ENCODE measurements at regions not wholly inside any gene's neighbourhood (a gene's known extent, or its start where the extent isn't known, plus 50 kb on each side); places are given as distances from the start of the nearest gene placed in this dataset.

DNA sequence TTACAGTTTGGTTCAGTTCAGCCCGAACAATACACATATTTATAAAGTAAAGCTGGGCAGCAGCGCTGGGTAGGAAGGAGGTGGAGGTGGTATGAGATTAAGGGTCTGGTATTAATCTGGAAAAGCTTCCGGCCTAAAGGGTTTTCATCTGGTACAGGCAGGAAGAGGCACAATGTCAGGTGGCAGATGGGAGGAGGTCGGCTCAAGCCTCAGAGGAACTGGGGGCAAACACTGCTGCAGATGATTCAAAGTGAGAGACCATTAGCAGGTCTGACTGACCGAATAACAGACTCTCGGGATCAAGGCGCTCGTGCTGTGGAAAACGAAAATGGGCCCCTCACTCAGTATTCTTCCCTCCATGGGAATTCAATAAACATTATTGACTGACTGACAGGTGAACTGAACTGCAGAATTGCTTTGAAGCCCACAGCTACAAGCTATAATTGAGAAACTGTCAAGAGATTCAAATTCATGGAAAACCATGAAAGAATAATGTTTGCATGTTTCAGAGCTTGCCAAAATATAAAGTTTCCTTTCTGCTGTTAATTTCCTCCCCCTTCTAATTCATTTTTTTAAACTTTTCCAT, 75.3 kb downstream of the TMEM167A start:
- no peak for DNase-seq (ENCODE audit: low read depth, low spot score)

GRCh38 chr5:83000922-83001321, 76.3 kb downstream of the TMEM167A start:
- no CpG with 5 or more reads among the region's 1 CpG for WGBS (ENCODE audit: insufficient coverage, insufficient read length)
- no peak overlapping the region for H3K4me3 ChIP-seq (ENCODE audit: low read length)
- no peaks in the 10 kb centered on the region for H3K36me3 ChIP-seq (ENCODE audit: control insufficient read depth, insufficient read depth, low read length)
- H3K9me3 ChIP-seq (ENCODE audit: control insufficient read depth, insufficient read depth, low read length), result no peaks in the 10 kb centered on the region
- no peak for DNase-seq (ENCODE audit: low read depth, low spot score)
- H3K4me1 ChIP-seq (ENCODE audit: control insufficient read depth, insufficient read depth, low read length), result peaks cover 4% of the 10 kb centered on the region; the same call in 1 of the 2 replicates
- H3K27me3 ChIP-seq (ENCODE audit: control insufficient read depth, insufficient read depth, low read length), result no peaks in the 10 kb centered on the region
- no peak overlapping the region for H3K27ac ChIP-seq (ENCODE audit: low read length)

More for the DNA sequence above, 75.3 kb downstream of the TMEM167A start:
- Histone ChIP-seq H3K27me3 (ENCODE audit: control insufficient read depth, insufficient read depth, low read length) (no peaks in the 10 kb centered on the region), H3K27ac (ENCODE audit: low read length) (no peak overlapping the region), H3K36me3 (ENCODE audit: control insufficient read depth, insufficient read depth, low read length) (no peaks in the 10 kb centered on the region), H3K9me3 (ENCODE audit: control insufficient read depth, insufficient read depth, low read length) (no peaks in the 10 kb centered on the region), H3K4me1 (ENCODE audit: control insufficient read depth, insufficient read depth, low read length) (peaks cover 4% of the 10 kb centered on the region; the same call in 1 of the 2 replicates), H3K4me3 (ENCODE audit: low read length) (no peak overlapping the region)
- no CpG with 5 or more reads among the region's 9 CpGs for WGBS (ENCODE audit: insufficient coverage, insufficient read length)

DNA sequence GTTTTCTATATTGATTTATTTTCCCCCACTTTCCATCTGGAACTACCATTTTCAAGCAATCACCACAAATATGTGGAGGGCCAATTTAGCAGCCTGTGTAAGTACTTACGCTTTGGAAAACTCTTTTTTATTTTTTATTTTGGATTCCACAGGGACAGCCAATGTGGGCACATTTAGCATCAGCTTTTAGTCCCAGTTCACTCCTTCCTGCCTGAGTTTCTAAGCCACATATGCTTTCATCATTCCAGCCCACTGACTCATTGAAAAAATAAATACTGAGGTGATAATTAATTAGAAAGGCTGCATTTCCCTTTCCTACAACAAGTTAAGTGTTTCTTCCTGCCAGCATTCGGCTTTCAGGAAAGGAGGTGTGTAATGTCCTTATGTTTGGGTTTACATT, 76.8 kb downstream of the TMEM167A start:
- Histone ChIP-seq H3K27me3 (ENCODE audit: control insufficient read depth, insufficient read depth, low read length) (no peaks in the 10 kb centered on the region), H3K4me3 (ENCODE audit: low read length) (no peak overlapping the region), H3K27ac (ENCODE audit: low read length) (no peak overlapping the region), H3K36me3 (ENCODE audit: control insufficient read depth, insufficient read depth, low read length) (no peaks in the 10 kb centered on the region), H3K9me3 (ENCODE audit: control insufficient read depth, insufficient read depth, low read length) (no peaks in the 10 kb centered on the region), H3K4me1 (ENCODE audit: control insufficient read depth, insufficient read depth, low read length) (peaks cover 4% of the 10 kb centered on the region; the same call in 1 of the 2 replicates)
- no CpG with 5 or more reads among the region's 2 CpGs for WGBS (ENCODE audit: insufficient coverage, insufficient read length)
- no peak for DNase-seq (ENCODE audit: low read depth, low spot score)

DNA sequence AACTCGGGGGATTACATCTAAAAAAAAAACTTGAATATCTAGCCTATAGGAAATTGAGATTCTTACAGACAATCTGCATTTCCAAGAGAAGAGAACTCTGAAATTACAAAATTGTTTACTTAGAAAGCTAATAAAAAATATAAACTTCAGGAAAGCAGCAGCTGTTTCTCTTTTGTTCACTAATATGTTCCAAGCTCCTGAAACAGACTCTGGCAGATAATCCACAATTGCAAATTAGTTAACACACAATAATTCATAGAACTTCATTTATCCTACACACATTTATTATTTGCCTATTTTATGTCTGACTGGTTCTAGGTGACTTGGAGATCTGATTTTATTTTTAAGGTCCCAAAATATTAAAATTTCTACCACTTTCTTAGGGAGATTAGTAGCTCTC, 83.8 kb downstream of the TMEM167A start:
- no peak for DNase-seq (ENCODE audit: low read depth, low spot score)
- Histone ChIP-seq H3K9me3 (ENCODE audit: control insufficient read depth, insufficient read depth, low read length) (no peaks in the 10 kb centered on the region), H3K27me3 (ENCODE audit: control insufficient read depth, insufficient read depth, low read length) (no peaks in the 10 kb centered on the region), H3K4me1 (ENCODE audit: control insufficient read depth, insufficient read depth, low read length) (no peaks in the 10 kb centered on the region), H3K4me3 (ENCODE audit: low read length) (no peak overlapping the region), H3K27ac (ENCODE audit: low read length) (no peak overlapping the region), H3K36me3 (ENCODE audit: control insufficient read depth, insufficient read depth, low read length) (no peaks in the 10 kb centered on the region)
- WGBS (ENCODE audit: insufficient coverage, insufficient read length), result no CpG with 5 or more reads among the region's 1 CpG

DNA sequence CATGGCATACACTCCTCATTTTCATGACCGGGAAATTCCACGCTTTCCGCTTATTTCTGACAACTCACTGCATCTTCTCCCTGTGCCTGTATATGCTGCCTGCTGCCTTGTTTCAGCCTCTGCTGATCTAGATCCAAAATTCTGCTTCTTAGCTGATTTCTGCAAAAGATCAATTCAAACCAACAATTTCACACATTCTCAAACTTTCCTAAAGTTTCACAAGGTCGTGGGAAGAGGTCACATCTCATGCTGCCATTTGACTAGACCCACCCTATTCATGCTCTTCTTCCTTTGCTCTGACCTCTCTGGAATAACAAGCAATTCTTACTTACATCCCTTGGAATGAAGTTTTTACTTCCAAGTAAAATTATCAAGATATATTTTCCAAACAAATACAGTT, 84.5 kb downstream of the TMEM167A start:
- Histone ChIP-seq H3K36me3 (ENCODE audit: control insufficient read depth, insufficient read depth, low read length) (no peaks in the 10 kb centered on the region), H3K4me1 (ENCODE audit: control insufficient read depth, insufficient read depth, low read length) (no peaks in the 10 kb centered on the region), H3K27ac (ENCODE audit: low read length) (no peak overlapping the region), H3K9me3 (ENCODE audit: control insufficient read depth, insufficient read depth, low read length) (no peaks in the 10 kb centered on the region), H3K4me3 (ENCODE audit: low read length) (no peak overlapping the region), H3K27me3 (ENCODE audit: control insufficient read depth, insufficient read depth, low read length) (no peaks in the 10 kb centered on the region)
- no peak for DNase-seq (ENCODE audit: low read depth, low spot score)
- WGBS (ENCODE audit: insufficient coverage, insufficient read length), result no CpG with 5 or more reads among the region's 4 CpGs

GRCh38 chr5:82991678-82992323, 85.4 kb downstream of the TMEM167A start:
- Histone ChIP-seq H3K27ac (ENCODE audit: low read length) (no peak overlapping the region), H3K9me3 (ENCODE audit: control insufficient read depth, insufficient read depth, low read length) (no peaks in the 10 kb centered on the region), H3K4me3 (ENCODE audit: low read length) (no peak overlapping the region), H3K27me3 (ENCODE audit: control insufficient read depth, insufficient read depth, low read length) (no peaks in the 10 kb centered on the region), H3K36me3 (ENCODE audit: control insufficient read depth, insufficient read depth, low read length) (no peaks in the 10 kb centered on the region), H3K4me1 (ENCODE audit: control insufficient read depth, insufficient read depth, low read length) (peaks cover 1% of the 10 kb centered on the region; the same call in 1 of the 2 replicates)
- WGBS (ENCODE audit: insufficient coverage, insufficient read length), result no CpG with 5 or more reads among the region's 8 CpGs
- no peak for DNase-seq (ENCODE audit: low read depth, low spot score)

DNA sequence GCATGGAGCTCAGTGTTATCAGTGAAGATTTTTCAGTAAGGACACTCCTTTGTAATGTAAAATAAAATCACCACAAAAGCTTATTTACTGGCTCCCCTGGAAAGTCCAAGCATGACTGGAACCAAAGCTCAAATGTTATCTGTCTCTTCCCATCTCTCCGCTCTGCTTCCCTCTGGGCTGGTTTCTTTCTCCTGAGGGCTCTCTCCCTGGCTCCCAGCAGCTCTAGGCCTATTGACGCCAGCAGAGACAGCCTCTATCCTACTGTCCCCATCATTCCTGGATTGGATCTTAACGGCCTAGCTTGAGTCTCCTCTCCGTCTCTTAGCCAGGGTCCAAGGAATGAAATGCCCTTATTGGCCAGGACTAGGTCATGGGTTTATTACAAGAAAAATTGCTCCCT, 86.1 kb downstream of the TMEM167A start:
- Histone ChIP-seq H3K36me3 (ENCODE audit: control insufficient read depth, insufficient read depth, low read length) (no peaks in the 10 kb centered on the region), H3K27ac (ENCODE audit: low read length) (no peak overlapping the region), H3K4me3 (ENCODE audit: low read length) (no peak overlapping the region), H3K27me3 (ENCODE audit: control insufficient read depth, insufficient read depth, low read length) (no peaks in the 10 kb centered on the region), H3K9me3 (ENCODE audit: control insufficient read depth, insufficient read depth, low read length) (no peaks in the 10 kb centered on the region), H3K4me1 (ENCODE audit: control insufficient read depth, insufficient read depth, low read length) (peaks cover 1% of the 10 kb centered on the region; the same call in 1 of the 2 replicates)
- DNase-seq (ENCODE audit: low read depth, low spot score), result no peak
- WGBS (ENCODE audit: insufficient coverage, insufficient read length), result no CpG with 5 or more reads among the region's 4 CpGs

- H3K4me3 ChIP-seq (ENCODE audit: low read length), result no peak overlapping the region
- H3K9me3 ChIP-seq (ENCODE audit: control insufficient read depth, insufficient read depth, low read length), result no peaks in the 10 kb centered on the region
- H3K27me3 ChIP-seq (ENCODE audit: control insufficient read depth, insufficient read depth, low read length), result no peaks in the 10 kb centered on the region
- WGBS (ENCODE audit: insufficient coverage, insufficient read length), result no CpG with 5 or more reads among the region's 2 CpGs
- DNase-seq (ENCODE audit: low read depth, low spot score), result no peak
- H3K27ac ChIP-seq (ENCODE audit: low read length), result no peak overlapping the region
- H3K36me3 ChIP-seq (ENCODE audit: control insufficient read depth, insufficient read depth, low read length), result no peaks in the 10 kb centered on the region
- H3K4me1 ChIP-seq (ENCODE audit: control insufficient read depth, insufficient read depth, low read length), result peaks cover 1% of the 10 kb centered on the region; the same call in 1 of the 2 replicates
These were observed 90.0 kb downstream of the TMEM167A start for GRCh38 chr5:82987188-82987587.

DNA sequence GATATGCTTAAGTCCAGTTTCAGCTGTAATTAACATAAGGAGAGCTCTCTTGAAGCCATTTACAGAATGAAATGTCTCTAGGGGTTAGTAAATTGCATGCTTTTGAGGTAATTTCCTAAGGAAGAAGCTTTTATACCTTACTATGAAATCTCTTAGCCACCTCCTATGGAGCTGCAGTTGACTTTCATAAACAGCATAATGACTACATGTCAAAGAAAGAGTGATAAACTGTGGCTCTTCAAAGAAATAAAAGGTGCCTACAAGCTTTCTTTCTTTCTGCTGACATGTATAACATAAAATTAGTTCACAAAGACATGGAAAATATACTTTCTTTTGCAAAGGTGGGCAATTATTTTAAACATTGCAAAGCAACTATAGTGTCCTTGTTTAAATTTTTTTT, 90.8 kb downstream of the TMEM167A start:
- no peaks in the 10 kb centered on the region for H3K27me3 ChIP-seq (ENCODE audit: control insufficient read depth, insufficient read depth, low read length)
- H3K4me1 ChIP-seq (ENCODE audit: control insufficient read depth, insufficient read depth, low read length), result peaks cover 1% of the 10 kb centered on the region; the same call in 1 of the 2 replicates
- no peak overlapping the region for H3K4me3 ChIP-seq (ENCODE audit: low read length)
- H3K36me3 ChIP-seq (ENCODE audit: control insufficient read depth, insufficient read depth, low read length), result no peaks in the 10 kb centered on the region
- H3K27ac ChIP-seq (ENCODE audit: low read length), result no peak overlapping the region
- no peaks in the 10 kb centered on the region for H3K9me3 ChIP-seq (ENCODE audit: control insufficient read depth, insufficient read depth, low read length)
- DNase-seq (ENCODE audit: low read depth, low spot score), result no peak

- no peaks in the 10 kb centered on the region for H3K9me3 ChIP-seq (ENCODE audit: control insufficient read depth, insufficient read depth, low read length)
- no peak for DNase-seq (ENCODE audit: low read depth, low spot score)
- no peak overlapping the region for H3K4me3 ChIP-seq (ENCODE audit: low read length)
- H3K4me1 ChIP-seq (ENCODE audit: control insufficient read depth, insufficient read depth, low read length), result peaks cover 1% of the 10 kb centered on the region; the same call in 1 of the 2 replicates
- no peaks in the 10 kb centered on the region for H3K36me3 ChIP-seq (ENCODE audit: control insufficient read depth, insufficient read depth, low read length)
- H3K27me3 ChIP-seq (ENCODE audit: control insufficient read depth, insufficient read depth, low read length), result no peaks in the 10 kb centered on the region
- no CpG with 5 or more reads among the region's 2 CpGs for WGBS (ENCODE audit: insufficient coverage, insufficient read length)
- no peak overlapping the region for H3K27ac ChIP-seq (ENCODE audit: low read length)
These were observed 91.4 kb downstream of the TMEM167A start for GRCh38 chr5:82985763-82986162.

All from iPS DF 6.9 (cell line).